SK-N-SH treated with all-trans-retinoic acid at 6 μM for 48 hours (cell line): ENCODE measurements at regions not wholly inside any gene's neighbourhood (a gene's known extent, or its start where the extent isn't known, plus 50 kb on each side); places are given as distances from the start of the nearest gene placed in this dataset.

Experiments
- ATAC-seq: fragments of 200-7000 bp; cut with Tn5 transposase; 3 replicates; pipeline ENCODE4 v1.9.1; 2020; ENCODE audit warnings: mild to moderate bottlenecking, moderate library complexity
- ARNTL ChIP-seq: fragments of 450-650 bp; formaldehyde crosslinking; IDR thresholded peaks from 2 replicates; pipeline ENCODE4 v1.5.0; 2020; ENCODE audit warnings: low read depth, mild to moderate bottlenecking, moderate library complexity, borderline replicate concordance
- BACH2 ChIP-seq: fragments of 250-450 bp; sonication (Bioruptor Pico); IDR thresholded peaks from 2 replicates; pipeline ENCODE4 v1.9.0; 2021; ENCODE audit warnings: mild to moderate bottlenecking, borderline replicate concordance
- CREB5 ChIP-seq: fragments of 250-450 bp; sonication (Bioruptor Pico); IDR thresholded peaks from 2 replicates; pipeline ENCODE4 v1.5.1; 2020; ENCODE audit warnings: low read depth, mild to moderate bottlenecking, moderate library complexity
- CSDC2 ChIP-seq: fragments of 250-450 bp; sonication (Bioruptor Pico); IDR thresholded peaks from 2 replicates; pipeline ENCODE4 v1.5.0; 2020; ENCODE audit warnings: mild to moderate bottlenecking, moderate library complexity
- CSRNP3 ChIP-seq: fragments of 250-450 bp; sonication (Bioruptor Pico); IDR thresholded peaks from 2 replicates; pipeline ENCODE4 v1.5.1; 2021; ENCODE audit warnings: mild to moderate bottlenecking, moderate library complexity
- ESRRG ChIP-seq: fragments of 250-450 bp; sonication (Bioruptor Pico); IDR thresholded peaks from 2 replicates; pipeline ENCODE4 v1.6.1; 2021; ENCODE audit warnings: mild to moderate bottlenecking
- GLIS3 ChIP-seq: fragments of 250-450 bp; sonication (Bioruptor Pico); IDR thresholded peaks from 2 replicates; pipeline ENCODE4 v1.5.0; 2020; ENCODE audit warnings: mild to moderate bottlenecking, moderate library complexity
- ISL1 ChIP-seq: fragments of 250-450 bp; sonication (Bioruptor Pico); IDR thresholded peaks from 2 replicates; pipeline ENCODE4 v2.1.2; 2022; ENCODE audit warnings: mild to moderate bottlenecking, moderate library complexity
- OSR1 ChIP-seq: fragments of 250-450 bp; sonication (Bioruptor Pico); IDR thresholded peaks from 2 replicates; pipeline ENCODE4 v1.8.0; 2022; ENCODE audit warnings: moderate library complexity, mild to moderate bottlenecking, inconsistent platforms
- PATZ1 ChIP-seq: fragments of 250-450 bp; sonication (Bioruptor Pico); IDR thresholded peaks from 2 replicates; pipeline ENCODE4 v1.8.0; 2020; ENCODE audit warnings: mild to moderate bottlenecking, moderate library complexity, borderline replicate concordance
- POU6F1 ChIP-seq: fragments of 250-450 bp; sonication (Bioruptor Pico); IDR thresholded peaks from 2 replicates; pipeline ENCODE4 v1.8.0; 2021; ENCODE audit warnings: low read depth, mild to moderate bottlenecking, moderate library complexity, borderline replicate concordance
- PPARA ChIP-seq: fragments of 250-450 bp; sonication (Bioruptor Pico); IDR thresholded peaks from 2 replicates; pipeline ENCODE4 v1.5.0; 2020; ENCODE audit warnings: mild to moderate bottlenecking, borderline replicate concordance
- RARB ChIP-seq: fragments of 250-450 bp; sonication (Bioruptor Pico); IDR thresholded peaks from 2 replicates; pipeline ENCODE4 v1.8.0; 2021; ENCODE audit warnings: mild to moderate bottlenecking, moderate library complexity
- SNAI2 ChIP-seq: fragments of 250-450 bp; sonication (Bioruptor Pico); IDR thresholded peaks from 2 replicates; pipeline ENCODE4 v1.5.0; 2020; ENCODE audit warnings: mild to moderate bottlenecking, moderate library complexity
- TOX ChIP-seq: fragments of 250-450 bp; sonication (Bioruptor Pico); IDR thresholded peaks from 2 replicates; pipeline ENCODE4 v1.8.0; 2021; ENCODE audit warnings: mild to moderate bottlenecking, moderate library complexity, borderline replicate concordance
- TSHZ2 ChIP-seq: fragments of 250-450 bp; sonication (Bioruptor Pico); IDR thresholded peaks from 2 replicates; pipeline ENCODE4 v1.5.0; 2020; ENCODE audit warnings: mild to moderate bottlenecking, moderate library complexity
- ZC3H10 ChIP-seq: fragments of 250-450 bp; sonication (Bioruptor Pico); IDR thresholded peaks from 2 replicates; pipeline ENCODE4 v1.5.1; 2021; ENCODE audit warnings: mild to moderate bottlenecking, moderate library complexity
- ZFP30 ChIP-seq: fragments of 450-650 bp; formaldehyde crosslinking; IDR thresholded peaks from 2 replicates; pipeline ENCODE4 v1.5.0; 2022; ENCODE audit warnings: mild to moderate bottlenecking, moderate library complexity
- ZNF565 ChIP-seq: fragments of 450-650 bp; formaldehyde crosslinking; conservative IDR thresholded peaks from 2 replicates; pipeline ENCODE4 v1.5.0; 2020; ENCODE audit warnings: low read depth, mild to moderate bottlenecking, moderate library complexity
- ZNF70 ChIP-seq: fragments of 450-650 bp; formaldehyde crosslinking; IDR thresholded peaks from 2 replicates; pipeline ENCODE4 v1.5.0; 2020; ENCODE audit warnings: mild to moderate bottlenecking, moderate library complexity
- ZNF8 ChIP-seq: fragments of 450-650 bp; formaldehyde crosslinking; IDR thresholded peaks from 2 replicates; pipeline ENCODE4 v1.5.0; 2020; ENCODE audit warnings: mild to moderate bottlenecking, moderate library complexity

- no peak for ATAC-seq
- TF ChIP-seq ZNF70 = no peak
- TF ChIP-seq CSDC2 = no peak
- TF ChIP-seq ZFP30 (CRISPR knock-in tag) = no peak
- no peak for TF ChIP-seq ISL1 (CRISPR knock-in tag)
- no peak for TF ChIP-seq CREB5
- no peak for TF ChIP-seq GLIS3 (CRISPR knock-in tag)
- TF ChIP-seq BACH2 (CRISPR knock-in tag) = no peak
- no peak for TF ChIP-seq ESRRG
- TF ChIP-seq TSHZ2 (CRISPR knock-in tag) = no peak
- TF ChIP-seq OSR1 (CRISPR knock-in tag) = no peak
- no peak for TF ChIP-seq ZNF8 (CRISPR knock-in tag)
- TF ChIP-seq SNAI2 (CRISPR knock-in tag) = no peak
- TF ChIP-seq ARNTL (CRISPR knock-in tag) = no peak
- TF ChIP-seq PPARA (CRISPR knock-in tag) = no peak
- no peak for TF ChIP-seq ZNF565 (CRISPR knock-in tag)
- no peak for TF ChIP-seq PATZ1 (CRISPR knock-in tag)
- TF ChIP-seq POU6F1 (CRISPR knock-in tag) = no peak
- TF ChIP-seq TOX = no peak
- no peak for TF ChIP-seq CSRNP3 (CRISPR knock-in tag)
- no peak for TF ChIP-seq ZC3H10
Measured at GRCh38 chr17:77544347-77545110, 403.8 kb downstream of the SEC14L1 start.

- ATAC-seq = no peak
- TF ChIP-seq ZC3H10 (no peak), PATZ1 (CRISPR knock-in tag) (no peak), ZNF565 (CRISPR knock-in tag) (no peak), CREB5 (no peak), PPARA (CRISPR knock-in tag) (no peak), ZNF8 (CRISPR knock-in tag) (no peak), RARB (CRISPR knock-in tag) (no peak), GLIS3 (CRISPR knock-in tag) (no peak), ESRRG (no peak), OSR1 (CRISPR knock-in tag) (no peak), ZNF70 (no peak), TOX (no peak)
Measured at GRCh38 chr17:77546772-77547241, 406.0 kb downstream of the SEC14L1 start.
